GM18951 (cell line): ENCODE measurements at regions not wholly inside any gene's neighbourhood (a gene's known extent, or its start where the extent isn't known, plus 50 kb on each side); places are given as distances from the start of the nearest gene placed in this dataset.

Source experiments
- POLR2A ChIP-seq: IDR thresholded peaks from 4 replicates; pipeline ENCODE4 v1.6.1; 2011; ENCODE audit warnings: mild to moderate bottlenecking; ENCODE audit not compliant: insufficient read length, insufficient read depth; ENCODE audit errors: extremely low read depth
- in situ Hi-C: fragments of 300-500 bp; cut with MboI; formaldehyde crosslinking; loops from one replicate; pipeline ENCODE4 v1.12.0; 2022; ENCODE audit warnings: low sequenced_read_pairs, mixed read lengths, inconsistent platforms; ENCODE audit not compliant: unreplicated experiment

GRCh38 chr3:181879926-181880325, 168.2 kb downstream of the SOX2 start:
- in situ Hi-C loops = no loop called here

GRCh38 chr3:181880331-181880730, 168.6 kb downstream of the SOX2 start:
- TF ChIP-seq POLR2A = no peak
- in situ Hi-C loops = no loop called here

More at GRCh38 chr3:181879926-181880325, 168.2 kb downstream of the SOX2 start:
- no peak for TF ChIP-seq POLR2A

GRCh38 chr3:181881749-181882148, 170.0 kb downstream of the SOX2 start:
- in situ Hi-C loops = no loop called here

GRCh38 chr3:181885868-181886630, 174.3 kb downstream of the SOX2 start:
- no peak for TF ChIP-seq POLR2A
- in situ Hi-C loops = no loop called here

More at GRCh38 chr3:181881749-181882148, 170.0 kb downstream of the SOX2 start:
- no peak for TF ChIP-seq POLR2A

GRCh38 chr3:181886676-181887075, 175.0 kb downstream of the SOX2 start:
- no peak for TF ChIP-seq POLR2A
- in situ Hi-C loops = no loop called here

- no peak for TF ChIP-seq POLR2A
- in situ Hi-C loops = no loop called here
Measured at GRCh38 chr3:181887685-181888084, 176.0 kb downstream of the SOX2 start.

GRCh38 chr3:181888234-181888633, 176.5 kb downstream of the SOX2 start:
- TF ChIP-seq POLR2A = no peak

GRCh38 chr3:181892848-181893247, 181.1 kb downstream of the SOX2 start:
- in situ Hi-C loops = no loop called here
- no peak for TF ChIP-seq POLR2A

More at GRCh38 chr3:181888234-181888633, 176.5 kb downstream of the SOX2 start:
- in situ Hi-C loops = no loop called here

GRCh38 chr3:181896605-181897004, 184.9 kb downstream of the SOX2 start:
- in situ Hi-C loops = no loop called here
- TF ChIP-seq POLR2A = no peak

- in situ Hi-C loops = no loop called here
- no peak for TF ChIP-seq POLR2A
Measured at GRCh38 chr3:181899702-181900101, 188.0 kb downstream of the SOX2 start.

- in situ Hi-C loops = no loop called here
Measured at GRCh38 chr3:181901626-181902025, 189.9 kb downstream of the SOX2 start.

GRCh38 chr3:181906338-181906737, 194.6 kb downstream of the SOX2 start:
- TF ChIP-seq POLR2A = no peak
- in situ Hi-C loops = no loop called here

More at GRCh38 chr3:181901626-181902025, 189.9 kb downstream of the SOX2 start:
- no peak for TF ChIP-seq POLR2A

- in situ Hi-C loops = no loop called here
- no peak for TF ChIP-seq POLR2A
Measured at GRCh38 chr3:181909241-181909640, 197.5 kb downstream of the SOX2 start.

- TF ChIP-seq POLR2A = no peak
- in situ Hi-C loops = no loop called here
Measured at GRCh38 chr3:181912384-181912783, 200.7 kb downstream of the SOX2 start.
